GM12865 (cell line): ENCODE measurements at regions not wholly inside any gene's neighbourhood (a gene's known extent, or its start where the extent isn't known, plus 50 kb on each side); places are given as distances from the start of the nearest gene placed in this dataset.

Source experiments
- DNase-seq: peaks from one replicate; pipeline ENCODE4 v3.0.0; 2010; ENCODE audit warnings: low read depth
- H3K4me3 ChIP-seq: 2 replicates; pipeline ENCODE4 v1.5.1; 2011; ENCODE audit warnings: mild to moderate bottlenecking, low read depth, low read length, control low read depth
- TF ChIP-seq, protein P1 (sequence below): IDR thresholded peaks from 2 replicates; pipeline ENCODE4 v1.5.1; 2011; ENCODE audit warnings: low read length, control low read depth, low read depth, inconsistent platforms; ENCODE audit not compliant: insufficient read depth; ENCODE audit errors: missing control alignments

DNA sequence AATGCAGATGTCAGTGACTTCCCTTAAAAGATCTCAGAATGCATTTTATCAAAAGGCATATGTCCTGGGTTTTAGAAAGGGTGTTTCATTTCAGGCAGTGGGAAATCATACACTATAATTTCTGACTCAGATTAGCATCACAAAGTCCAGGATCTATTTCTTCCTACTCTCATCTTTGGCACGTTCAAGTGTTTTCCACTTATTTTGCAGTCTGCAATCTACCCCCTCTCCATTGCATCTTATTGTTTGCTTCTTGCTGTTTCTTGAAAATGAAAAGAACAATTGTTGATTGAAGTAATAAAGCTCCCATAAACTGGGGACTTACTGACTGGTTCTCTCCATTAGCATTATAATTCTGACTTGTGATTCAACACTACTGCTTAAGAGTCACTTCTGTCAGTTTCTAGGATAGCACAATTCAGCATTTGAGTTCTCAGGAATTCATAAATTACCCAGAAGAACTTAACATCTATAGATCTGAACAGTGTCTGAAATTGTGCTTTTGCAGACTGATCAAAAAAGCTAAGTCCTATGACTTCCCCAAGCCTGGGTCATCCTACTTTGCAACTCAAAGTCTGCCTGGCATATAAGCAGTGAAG is 332.9 kb downstream of the RASEF start:
- H3K4me3 ChIP-seq, result no peak overlapping the region
- TF ChIP-seq, protein P1, sequence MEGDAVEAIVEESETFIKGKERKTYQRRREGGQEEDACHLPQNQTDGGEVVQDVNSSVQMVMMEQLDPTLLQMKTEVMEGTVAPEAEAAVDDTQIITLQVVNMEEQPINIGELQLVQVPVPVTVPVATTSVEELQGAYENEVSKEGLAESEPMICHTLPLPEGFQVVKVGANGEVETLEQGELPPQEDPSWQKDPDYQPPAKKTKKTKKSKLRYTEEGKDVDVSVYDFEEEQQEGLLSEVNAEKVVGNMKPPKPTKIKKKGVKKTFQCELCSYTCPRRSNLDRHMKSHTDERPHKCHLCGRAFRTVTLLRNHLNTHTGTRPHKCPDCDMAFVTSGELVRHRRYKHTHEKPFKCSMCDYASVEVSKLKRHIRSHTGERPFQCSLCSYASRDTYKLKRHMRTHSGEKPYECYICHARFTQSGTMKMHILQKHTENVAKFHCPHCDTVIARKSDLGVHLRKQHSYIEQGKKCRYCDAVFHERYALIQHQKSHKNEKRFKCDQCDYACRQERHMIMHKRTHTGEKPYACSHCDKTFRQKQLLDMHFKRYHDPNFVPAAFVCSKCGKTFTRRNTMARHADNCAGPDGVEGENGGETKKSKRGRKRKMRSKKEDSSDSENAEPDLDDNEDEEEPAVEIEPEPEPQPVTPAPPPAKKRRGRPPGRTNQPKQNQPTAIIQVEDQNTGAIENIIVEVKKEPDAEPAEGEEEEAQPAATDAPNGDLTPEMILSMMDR, result no peak
- DNase-seq, result no peak

- no peak overlapping the region for H3K4me3 ChIP-seq
- TF ChIP-seq, protein P1, result no peak
- no peak for DNase-seq
These were observed 330.0 kb downstream of the RASEF start for GRCh38 chr9:82732928-82733327.

DNA sequence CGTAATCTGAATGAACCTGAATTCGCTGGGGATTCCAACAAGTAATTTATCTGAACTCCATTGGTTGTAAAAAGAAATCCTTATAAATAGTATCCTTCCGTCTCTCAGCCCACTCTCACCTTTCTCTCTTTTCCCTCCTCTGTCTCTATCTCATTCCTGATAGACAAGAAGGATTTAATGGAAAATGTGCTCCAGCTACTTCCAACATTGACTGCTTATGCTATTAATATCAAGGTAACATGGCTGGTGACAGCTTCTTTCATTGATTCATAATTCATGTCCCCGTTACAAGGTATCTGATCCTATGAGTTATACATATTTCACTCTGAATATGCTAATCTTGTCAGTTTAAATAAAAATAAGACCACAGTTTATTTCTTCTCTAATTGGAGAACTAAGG is 326.8 kb downstream of the RASEF start:
- H3K4me3 ChIP-seq, result no peak overlapping the region
- DNase-seq, result no peak
- TF ChIP-seq, protein P1, result no peak

GRCh38 chr9:82736701-82737100 is 326.2 kb downstream of the RASEF start:
- no peak for DNase-seq
- TF ChIP-seq, protein P1, result no peak
- H3K4me3 ChIP-seq, result no peak overlapping the region

DNA sequence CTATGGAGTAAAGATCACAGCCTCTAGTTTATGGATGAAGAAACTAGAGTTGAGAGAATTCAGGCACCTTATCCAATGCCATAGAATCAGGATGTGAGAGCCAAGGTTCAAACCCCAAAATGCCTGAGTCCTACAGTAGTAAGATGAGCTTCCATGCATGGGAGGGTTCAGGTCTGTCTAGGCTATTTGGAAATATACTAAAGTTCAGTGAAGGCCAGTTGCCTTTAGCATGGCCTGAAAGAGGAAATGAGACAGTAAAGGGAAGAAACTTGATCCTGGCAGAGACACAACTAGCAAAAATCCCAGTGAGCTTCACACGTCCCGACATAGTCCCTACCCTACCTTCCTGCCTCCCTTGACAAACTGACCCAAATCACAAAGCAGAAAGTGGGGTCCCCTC is 317.0 kb downstream of the RASEF start:
- DNase-seq, result no peak
- TF ChIP-seq, protein P1, result no peak
- no peak overlapping the region for H3K4me3 ChIP-seq

DNA sequence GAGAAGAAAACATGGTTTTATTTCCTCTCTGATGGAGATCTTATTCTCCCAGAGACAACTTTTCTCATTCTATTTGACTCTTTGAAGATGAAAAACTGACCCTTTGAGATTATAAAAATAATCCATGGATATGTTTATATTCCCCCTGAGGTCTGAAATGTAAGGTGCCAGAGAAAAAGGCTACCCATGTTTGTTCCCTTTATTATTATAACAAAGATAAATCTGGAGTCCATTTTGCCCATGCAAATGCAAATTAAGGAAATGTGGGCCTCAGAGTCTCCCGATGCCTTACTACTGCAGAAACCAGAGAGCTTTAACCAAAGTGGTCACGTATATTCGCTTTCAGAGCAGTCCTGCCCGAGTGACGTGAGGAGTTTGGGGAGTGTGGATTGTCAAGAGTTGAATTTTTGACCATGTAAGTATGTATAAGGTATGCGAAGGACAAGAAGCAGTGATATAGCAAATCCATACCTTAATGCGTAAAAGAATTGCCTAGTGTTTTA is 312.5 kb downstream of the RASEF start:
- no peak for DNase-seq

More for the DNA sequence above, 312.5 kb downstream of the RASEF start:
- TF ChIP-seq, protein P1, result no peak
- H3K4me3 ChIP-seq, result no peak overlapping the region
